HG03064 (cell line): ENCODE measurements at regions not wholly inside any gene's neighbourhood (a gene's known extent, or its start where the extent isn't known, plus 50 kb on each side); places are given as distances from the start of the nearest gene placed in this dataset.

ENCODE experiments used
- ATAC-seq: cut with Tn5 transposase; IDR thresholded peaks from one replicate; pipeline ENCODE4 v1.9.1; 2021; ENCODE audit warnings: low read depth; ENCODE audit not compliant: unreplicated experiment

DNA sequence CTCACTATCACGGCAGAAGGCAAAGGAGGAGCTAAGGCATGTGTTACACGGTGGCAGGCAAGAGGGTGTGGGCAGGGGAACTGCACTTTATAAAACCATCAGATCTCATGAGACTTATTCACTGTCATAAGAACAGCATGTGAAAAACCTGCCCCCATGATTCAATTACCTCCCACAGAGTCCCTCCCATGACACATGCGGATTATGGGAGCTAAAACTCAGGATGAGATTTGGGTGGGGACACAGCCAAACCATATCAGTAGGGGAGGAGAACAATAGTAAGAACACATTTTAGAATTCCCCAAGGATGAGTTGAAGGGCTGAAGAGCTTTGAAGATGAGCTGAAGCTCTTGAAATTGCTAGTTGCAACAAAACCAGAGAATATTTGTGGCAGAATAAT lies 287.9 kb downstream of the SMARCA2 start:
- no peak for ATAC-seq

DNA sequence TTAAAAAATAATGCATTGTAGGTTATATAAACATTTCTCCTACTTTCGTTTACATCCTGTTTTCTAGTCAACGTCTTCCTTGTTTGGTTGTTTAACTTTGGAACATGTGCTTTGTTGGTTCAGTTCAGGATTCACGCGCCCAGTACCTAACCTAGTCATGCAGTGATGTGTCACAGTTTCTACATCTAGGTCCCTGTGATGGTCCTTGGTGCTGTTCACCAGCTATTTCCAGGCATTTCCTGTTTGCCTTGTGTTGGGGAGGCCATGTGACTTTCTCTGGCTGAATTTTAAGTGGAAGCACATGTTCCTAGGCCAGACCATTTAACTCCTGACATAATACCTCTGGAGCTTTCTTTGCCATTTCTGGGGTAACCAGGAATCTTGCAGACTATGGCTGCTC lies 292.3 kb downstream of the SMARCA2 start:
- no peak for ATAC-seq

DNA sequence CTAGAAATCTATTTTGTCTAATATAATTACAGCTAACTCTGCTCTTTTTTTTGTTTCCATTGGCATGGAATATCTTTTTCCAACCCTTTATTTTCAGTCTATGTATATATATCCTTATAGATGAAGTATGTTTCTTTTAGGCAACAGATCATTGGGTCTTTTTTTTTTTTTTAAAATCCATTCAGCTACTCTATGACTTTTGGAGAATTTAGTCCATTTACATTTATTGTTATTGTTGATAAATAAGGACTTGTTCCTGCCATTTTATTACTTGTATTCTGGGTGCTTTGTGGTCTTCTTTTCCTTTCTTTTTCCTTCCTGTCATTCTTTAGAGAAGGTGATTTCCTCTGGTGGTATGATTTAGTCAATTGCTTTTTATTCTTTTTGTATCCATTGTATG lies 296.8 kb downstream of the SMARCA2 start:
- ATAC-seq = no peak

DNA sequence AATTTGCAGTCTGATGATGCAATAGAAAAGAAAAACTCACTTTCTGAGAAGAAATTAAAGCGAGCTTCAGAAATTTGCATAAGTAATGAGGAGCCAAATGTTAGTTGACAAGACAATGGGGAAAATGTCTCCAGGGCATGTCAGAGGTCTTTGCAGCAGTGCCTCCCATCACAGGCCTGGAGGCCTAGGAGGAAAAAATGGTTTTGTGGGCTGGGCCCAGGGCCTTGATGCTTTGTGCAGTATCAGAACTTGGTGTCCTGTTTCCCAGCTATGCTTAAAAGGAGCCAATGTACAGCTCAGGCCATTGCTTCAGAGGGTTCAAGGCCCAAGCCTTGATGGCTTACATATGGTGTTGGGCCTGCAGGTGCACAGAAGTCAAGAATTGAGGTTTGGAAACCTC lies 298.4 kb downstream of the SMARCA2 start:
- no peak for ATAC-seq

DNA sequence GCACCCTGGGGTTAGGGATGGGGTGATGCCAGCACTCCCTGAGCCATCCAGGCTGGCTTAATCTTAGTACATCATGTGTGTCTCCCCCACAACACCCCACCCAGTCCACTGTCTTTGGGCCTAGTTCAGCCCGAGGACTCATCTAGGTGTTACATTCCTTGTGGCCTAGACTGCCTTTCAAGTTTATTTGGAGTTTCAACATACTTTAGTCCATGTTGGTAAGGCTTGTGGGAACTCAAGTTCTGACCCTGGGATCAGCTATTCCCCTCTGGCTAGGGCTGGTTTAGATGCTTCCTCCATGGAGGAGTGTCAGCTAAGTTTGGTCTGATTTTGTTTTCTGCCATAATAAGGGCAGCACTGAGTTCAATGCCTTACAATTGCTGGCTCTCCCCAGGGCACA lies 302.4 kb downstream of the SMARCA2 start:
- ATAC-seq = no peak

DNA sequence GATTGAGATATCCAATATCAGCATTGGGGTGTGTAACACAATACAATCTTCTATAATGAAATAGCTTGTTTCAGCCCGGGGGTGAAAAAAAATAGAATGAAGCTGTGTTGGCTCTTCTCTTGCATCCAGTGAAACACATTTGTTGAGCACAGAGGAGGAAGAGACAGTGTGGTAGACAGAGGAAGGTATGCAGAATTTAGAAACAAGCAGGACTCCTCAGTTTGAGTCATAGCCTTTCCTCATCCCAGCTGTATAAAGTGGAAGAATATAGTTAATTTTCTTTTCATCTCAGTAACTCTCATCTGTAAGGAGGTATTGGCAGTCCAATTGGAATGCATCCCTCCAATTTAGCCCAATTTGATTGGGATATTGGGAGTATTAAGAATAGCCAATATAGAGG lies 302.2 kb upstream of the VLDLR start:
- ATAC-seq = no peak

DNA sequence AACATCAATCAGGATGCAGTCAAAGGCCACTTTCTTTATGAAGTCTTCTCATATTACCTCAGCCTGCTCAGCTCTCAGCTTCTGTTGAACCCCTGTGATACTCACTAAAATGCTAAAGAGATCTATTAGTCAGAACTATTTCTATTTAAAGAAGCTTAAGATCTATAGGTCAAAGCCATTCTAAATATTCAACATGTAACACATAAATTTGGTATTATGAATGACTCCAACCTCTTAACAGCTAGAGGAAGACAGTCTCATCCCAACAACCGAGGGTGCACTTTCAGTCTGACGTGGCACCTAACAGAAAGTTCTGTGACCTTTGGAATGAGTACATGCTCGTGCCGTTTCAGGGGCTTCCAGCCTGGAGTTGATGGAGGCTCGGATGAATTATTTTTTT lies 301.5 kb upstream of the VLDLR start:
- no peak for ATAC-seq

DNA sequence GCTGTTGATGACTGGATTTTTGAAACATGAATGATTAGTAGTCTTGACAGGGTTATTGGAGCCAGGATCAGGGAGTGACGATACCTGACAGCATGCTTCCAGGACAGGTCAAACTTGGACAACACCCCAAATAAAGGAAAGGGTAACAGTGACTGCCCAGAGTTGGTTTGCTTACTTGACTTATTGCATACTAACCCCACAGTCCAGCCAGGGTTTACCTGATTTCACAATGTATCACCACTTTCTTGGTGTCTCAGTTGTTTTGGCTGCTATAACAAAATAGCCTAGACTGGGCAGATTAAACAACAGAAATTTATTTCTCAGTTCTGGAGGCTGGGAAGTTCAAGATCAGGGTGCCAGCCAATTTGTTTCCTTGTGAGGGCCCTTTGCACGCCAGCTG lies 301.0 kb upstream of the VLDLR start:
- no peak for ATAC-seq

DNA sequence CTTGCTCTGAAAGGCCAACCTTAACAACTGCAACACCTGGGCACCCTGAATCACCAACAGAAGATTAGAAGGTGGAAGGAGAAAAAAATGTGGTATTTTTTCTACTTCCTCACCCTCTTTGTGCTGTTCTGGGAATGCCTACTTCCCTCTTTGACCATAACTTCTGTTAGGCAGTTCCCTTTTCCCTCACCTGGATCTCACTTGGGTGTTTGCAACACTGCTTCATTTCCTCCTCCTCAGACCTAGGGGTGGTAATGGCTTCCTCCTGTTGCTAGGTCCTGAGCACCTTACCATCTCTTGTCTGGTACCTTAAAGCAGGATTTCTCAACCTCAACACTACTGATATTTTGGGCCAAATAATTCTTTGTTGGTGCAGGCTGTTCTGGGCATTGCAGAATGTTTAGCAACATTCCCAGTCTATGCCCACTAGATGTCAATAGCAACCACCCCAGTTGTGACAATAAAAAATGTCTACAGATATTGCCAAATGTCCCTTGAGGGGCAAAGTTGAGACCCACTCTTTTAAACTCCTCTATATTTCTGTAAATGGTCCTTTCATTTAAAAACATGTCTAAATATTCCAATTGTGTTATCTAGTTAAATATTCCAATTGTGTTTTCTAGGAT lies 300.0 kb upstream of the VLDLR start:
- no peak for ATAC-seq

DNA sequence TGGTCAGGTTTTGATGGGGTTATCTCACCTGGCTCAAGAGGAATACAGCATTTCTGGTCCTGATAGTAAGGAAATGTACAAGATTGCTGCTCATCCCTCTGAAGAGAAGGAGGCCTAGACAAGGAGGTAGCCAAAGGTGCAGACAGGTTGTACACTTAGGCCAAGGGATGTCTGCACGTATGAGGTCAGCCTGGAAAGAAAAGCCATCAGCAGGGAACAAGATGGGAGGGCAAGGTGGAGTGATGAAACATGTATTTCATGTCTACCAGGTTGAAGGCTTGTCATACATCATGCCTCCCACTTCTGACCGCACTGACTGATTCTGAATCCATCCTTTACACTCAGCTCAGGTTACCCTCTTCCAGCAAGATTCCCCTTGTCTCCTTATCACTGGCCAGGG lies 296.8 kb upstream of the VLDLR start:
- no peak for ATAC-seq

DNA sequence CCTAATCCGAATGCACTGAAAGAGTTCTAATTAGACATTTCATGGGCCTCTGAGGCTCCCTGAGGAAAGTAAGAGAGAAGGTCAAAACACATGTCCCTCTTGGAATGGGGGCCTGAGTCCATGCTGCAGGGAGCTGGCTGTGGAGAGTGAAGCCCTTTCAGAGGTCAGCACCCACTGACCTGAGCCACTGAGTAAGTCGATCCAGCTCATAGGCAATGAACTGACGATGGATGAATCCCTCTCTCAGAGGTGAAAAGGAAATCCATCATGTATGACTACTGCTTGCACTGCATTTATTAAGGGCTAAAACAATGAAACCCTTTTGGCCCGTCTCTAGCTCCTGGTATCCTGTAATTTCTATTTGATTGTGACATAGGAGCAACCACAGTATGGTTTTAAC lies 288.9 kb upstream of the VLDLR start:
- ATAC-seq = no peak

DNA sequence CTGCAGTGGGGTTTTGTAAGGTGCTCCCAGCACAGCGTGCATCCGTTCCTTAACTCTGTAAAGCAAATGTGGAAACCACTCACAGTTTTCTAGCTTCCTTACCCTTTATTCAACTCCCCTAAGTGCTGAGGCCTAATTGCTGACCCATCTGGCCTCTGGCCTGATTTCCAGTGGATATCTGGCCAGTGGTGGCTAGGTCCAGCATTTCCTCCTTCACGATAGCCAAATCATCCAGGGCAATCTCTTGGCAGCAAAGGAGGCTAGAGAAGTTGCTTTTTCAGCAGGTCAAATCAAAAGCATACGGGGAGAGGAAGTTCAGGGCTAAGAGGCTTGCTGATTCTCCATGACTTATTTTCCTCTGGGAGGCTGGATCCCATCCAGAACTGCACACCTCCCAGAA lies 286.3 kb upstream of the VLDLR start:
- no peak for ATAC-seq

DNA sequence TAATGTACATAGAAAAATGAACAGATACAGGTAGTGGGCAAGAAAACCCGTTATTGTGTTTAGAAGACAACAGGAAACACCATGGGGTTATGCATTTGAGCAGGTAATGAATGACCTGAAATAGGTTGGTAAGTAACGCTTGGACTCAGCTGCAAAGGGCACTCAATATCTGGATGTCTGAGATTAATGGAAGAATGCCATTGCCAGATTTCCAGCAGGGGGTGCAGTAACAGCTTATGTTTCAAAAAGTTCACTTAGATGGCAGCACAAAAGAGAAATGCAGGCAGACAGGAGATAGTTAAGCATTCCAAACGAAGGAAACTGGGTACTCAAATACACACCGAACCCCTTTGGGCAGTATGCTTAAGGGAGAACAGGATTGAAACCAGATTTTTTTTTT lies 285.5 kb upstream of the VLDLR start:
- ATAC-seq = no peak

DNA sequence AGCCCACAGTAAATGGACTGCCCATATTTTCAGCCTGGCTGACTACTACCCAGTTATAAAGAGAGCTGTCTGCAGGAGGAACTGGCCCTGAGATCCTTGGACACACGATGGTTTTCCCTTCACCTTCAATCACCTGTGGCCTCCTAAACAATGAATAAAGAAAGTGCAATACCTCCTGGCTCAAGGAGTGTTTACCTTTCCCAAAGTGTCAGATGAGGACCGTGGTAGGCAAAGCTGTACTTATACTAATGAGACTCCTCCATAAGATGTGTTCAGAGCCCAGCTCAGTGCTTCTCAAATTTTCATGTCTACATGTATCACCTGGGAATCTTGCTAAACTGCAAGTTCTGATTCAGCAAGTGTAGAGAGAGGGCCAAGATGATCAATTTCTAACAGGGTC lies 284.5 kb upstream of the VLDLR start:
- ATAC-seq = no peak

DNA sequence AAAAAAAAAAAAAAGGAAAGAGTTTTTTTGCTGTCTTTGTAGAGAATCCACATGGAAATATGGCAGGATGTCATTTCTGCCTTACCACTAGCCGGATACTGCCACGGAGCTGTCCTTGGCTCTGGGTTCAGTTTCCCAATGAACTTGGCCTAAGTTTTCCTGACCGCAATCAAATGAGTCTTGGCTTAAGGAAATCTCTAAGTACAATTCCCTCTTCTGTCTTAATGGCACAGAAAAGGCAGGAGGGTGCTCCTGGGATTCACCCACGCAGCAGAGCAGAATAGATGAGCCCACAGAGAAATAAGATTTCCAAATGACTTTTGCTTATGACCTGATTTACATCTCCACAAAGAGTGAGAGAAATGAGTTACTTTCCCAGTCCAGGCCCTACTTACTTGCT lies 284.0 kb upstream of the VLDLR start:
- no peak for ATAC-seq

DNA sequence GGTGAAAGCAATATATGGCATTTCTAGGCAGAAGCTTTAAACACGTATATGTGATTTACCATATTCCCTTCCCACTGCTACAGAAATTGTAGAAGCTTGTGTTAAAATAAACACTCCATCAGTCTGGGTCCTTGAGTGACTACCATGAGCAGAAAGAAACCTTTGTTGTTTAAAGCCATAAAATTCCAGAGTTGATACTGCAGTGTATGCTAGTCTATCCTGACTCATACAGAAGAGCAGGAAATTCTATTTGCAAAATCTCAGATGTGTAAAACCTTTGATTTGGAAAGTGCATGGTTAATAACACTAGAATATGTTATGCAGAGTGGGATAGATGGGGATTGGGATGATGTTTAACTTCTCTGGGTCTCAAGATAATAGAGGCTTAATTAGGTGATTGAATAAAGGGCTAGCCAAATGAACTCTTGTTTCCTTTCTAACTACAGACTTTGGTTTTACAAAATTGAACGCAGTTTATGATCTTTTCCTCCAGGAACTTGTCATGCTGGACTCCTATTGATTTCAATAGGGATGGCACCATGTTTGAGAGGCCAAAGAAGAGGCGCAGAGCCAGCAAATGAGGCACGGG lies 282.7 kb upstream of the VLDLR start:
- no peak for ATAC-seq

DNA sequence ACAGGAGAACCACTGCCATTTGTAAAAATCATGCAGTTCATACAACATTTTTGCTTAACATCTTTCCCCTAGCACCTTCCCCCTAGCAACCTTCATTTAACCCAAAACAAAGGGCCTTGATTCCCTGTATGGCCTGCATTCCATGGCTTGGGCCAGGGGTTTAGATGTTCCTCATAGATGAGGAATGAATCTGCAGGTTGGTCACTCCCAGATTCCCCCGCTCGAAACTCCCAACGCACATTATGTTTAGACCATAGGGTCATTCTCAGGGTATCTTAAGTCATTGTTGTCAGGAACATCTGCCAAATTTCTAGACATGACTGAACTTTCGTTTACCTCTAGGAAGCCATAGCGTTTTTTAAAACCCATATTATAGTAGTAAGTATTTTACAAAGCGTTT lies 282.2 kb upstream of the VLDLR start:
- ATAC-seq = no peak

DNA sequence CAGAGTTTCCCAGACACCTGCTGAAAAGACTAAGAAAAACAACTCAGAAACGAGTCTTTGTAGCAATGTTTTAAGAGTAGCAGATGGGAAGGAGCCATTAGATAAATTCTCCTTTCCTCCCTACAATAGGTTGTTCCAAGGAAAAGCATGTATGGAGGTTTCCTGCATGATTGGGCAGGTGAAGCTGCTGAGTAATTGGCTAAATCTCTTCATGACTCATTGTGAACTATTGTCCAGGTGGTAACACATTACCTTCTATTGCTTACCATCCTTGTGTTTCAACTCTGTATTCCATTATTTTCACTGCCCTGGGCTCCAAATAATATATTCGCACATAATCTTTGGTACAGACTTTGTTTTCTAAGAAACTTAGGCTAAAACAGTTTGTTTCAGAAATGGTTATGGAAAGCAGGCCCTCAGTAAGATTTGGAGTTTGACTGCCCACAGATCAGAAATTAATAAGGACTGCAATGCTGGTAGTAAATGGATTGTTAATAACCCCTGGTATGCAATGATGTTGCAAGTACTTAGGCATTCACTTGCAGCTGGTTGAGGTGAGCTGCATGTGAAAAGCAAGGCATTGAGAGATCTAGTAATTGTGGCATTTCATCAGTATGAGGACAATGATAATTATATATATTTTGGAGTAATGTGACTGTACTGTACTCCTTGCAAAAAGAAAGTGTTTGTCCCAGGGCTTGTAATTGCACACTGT lies 281.4 kb upstream of the VLDLR start:
- ATAC-seq = no peak

DNA sequence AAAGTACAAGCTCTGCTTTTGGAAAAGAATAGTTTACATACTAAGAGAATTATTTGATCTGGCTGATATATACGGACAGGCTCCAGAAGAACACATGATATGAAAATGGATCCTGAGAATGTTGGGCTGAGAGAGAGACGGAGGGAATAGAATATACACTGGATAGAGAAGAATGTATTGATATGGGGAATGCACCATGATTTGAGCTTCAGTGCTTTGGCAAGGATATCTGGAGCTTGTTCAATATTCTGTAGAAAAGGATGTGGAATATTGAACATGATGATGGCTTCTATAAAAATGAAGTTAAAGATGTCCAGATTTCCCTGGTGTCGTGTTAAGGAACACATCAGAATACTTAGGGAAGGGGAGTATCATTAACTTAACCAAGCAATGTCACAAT lies 280.5 kb upstream of the VLDLR start:
- ATAC-seq = no peak

DNA sequence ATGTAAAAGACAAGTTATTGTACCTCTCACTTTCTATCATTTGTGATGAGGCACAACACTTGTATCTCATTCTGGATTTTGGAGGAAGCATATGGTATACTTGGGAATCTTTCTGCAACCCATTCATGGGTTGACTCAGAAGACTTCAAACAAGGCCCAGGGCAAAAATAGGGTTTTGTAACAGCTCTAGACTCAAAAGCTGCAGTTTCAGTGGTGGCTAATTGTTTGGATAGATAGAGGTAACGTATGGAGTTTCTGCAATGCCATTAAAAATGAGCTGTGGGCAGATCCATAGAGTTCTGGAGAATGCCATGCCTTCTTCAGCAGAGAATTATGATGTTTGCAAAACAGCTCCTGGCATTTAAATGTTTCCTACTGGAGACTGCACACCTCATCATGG lies 279.6 kb upstream of the VLDLR start:
- ATAC-seq = no peak

DNA sequence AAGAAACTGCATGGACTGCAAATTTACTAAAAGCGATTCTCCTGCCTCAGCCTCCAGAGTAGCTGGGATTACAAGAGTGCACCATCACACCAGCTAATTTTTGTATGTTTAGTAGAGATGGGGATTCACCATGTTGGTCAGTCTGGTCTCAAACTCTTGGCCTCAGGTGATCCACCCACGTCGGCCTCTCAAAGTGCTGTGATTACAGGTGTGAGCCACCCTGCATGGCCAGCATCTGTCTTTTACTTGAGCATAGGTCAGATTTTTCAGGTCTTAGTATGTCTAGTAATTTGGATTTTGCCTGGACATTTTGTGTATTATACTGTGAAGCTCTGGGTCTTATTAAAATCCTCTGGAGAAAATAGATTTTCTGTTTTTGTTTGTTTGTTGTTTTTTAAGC lies 277.8 kb upstream of the VLDLR start:
- ATAC-seq = no peak

DNA sequence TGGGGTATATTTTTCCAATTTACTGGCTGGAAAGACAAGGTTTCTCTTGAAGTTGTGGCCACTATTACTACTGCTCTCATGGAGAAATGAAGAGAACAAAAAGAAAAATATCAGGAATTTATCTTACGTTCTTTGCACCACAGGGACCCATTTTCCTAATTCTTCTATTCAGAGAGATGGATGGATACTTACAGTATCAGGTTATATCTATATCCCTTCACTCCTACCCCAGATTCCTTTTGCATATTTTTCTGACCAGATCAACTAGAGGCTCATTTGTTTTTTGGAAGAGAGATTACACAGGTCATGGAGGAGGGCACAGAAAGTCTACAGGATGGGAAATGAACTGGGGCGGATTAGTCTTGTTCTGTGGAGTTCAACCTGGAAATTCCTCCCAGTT lies 277.2 kb upstream of the VLDLR start:
- ATAC-seq = no peak
